K562 (cell line): ENCODE measurements at regions not wholly inside any gene's neighbourhood (a gene's known extent, or its start where the extent isn't known, plus 50 kb on each side); places are given as distances from the start of the nearest gene placed in this dataset.

ENCODE experiments used
- ATAC-seq: fragments of 200-7000 bp; cut with Tn5 transposase; 3 replicates; pipeline ENCODE4 v1.9.1; 2020; ENCODE audit warnings: moderate library complexity
- BruUV-seq: library from RNA; stranded (reverse); fragments of 400-500 nt; replicated peaks from 2 replicates; lab custom pipeline; 2021; lab: Mats Ljungman, UMichigan
- CTCF ChIA-PET: fragments of 300-600 bp; formaldehyde crosslinking; extraction: SDS; loops from one replicate; lab custom pipeline; 2021; ENCODE audit warnings: low intra/inter-chr PET ratio; lab: Yijun Ruan, JAX
- POLR2A ChIA-PET: fragments of 300-600, 350-650 bp; sonication (Branson Sonifier 250); formaldehyde crosslinking; extraction: SDS; loops from one replicate; lab custom pipeline; 2021; ENCODE audit warnings: antibody characterized with exemption, inconsistent platforms; lab: Yijun Ruan, JAX
- DNase-seq, 4 experiments: peaks; one replicate each; pipeline versions ENCODE4 v3.0.0 to v3.0.0-alpha.2; 2011 to 2018; ENCODE audit warnings: low spot score in 3 of 4, mixed read lengths in 3 of 4; ENCODE audit errors: extremely low read depth in 1 of 4
- FAIRE-seq: peaks from 2 replicates; lab custom pipeline; 2011; peaks lifted over from hg19 to GRCh38; lab: Jason Lieb, UNC
- H2AFZ ChIP-seq: 2 replicates; pipeline ENCODE4 v1.6.0; 2011; ENCODE audit warnings: low read depth, low read length, control low read depth, inconsistent platforms
- H3K27ac ChIP-seq: fragments of 200-600 bp; 3 replicates; pipeline ENCODE4 v1.8.0; 2011; ENCODE audit warnings: low read depth, mild to moderate bottlenecking, control low read depth, inconsistent platforms, low read length, moderate library complexity, mixed read lengths; ENCODE audit errors: extremely low read depth
- H3K27me3 ChIP-seq, 2 experiments: fragments of 300-600 bp in 1 of 2; 2 replicates in 1 of 2; 3 replicates in 1 of 2; pipeline versions ENCODE4 v1.6.0 to v1.8.0; 2011; ENCODE audit warnings: inconsistent platforms in 2 of 2, low read length in 2 of 2, mild to moderate bottlenecking in 1 of 2, mixed read lengths in 1 of 2, moderate library complexity in 1 of 2; ENCODE audit not compliant: control insufficient read depth in 2 of 2, insufficient read depth in 2 of 2
- H3K36me3 ChIP-seq: fragments of 300-600 bp; 3 replicates; pipeline ENCODE4 v1.8.0; 2011; ENCODE audit warnings: mild to moderate bottlenecking, low read length, inconsistent platforms; ENCODE audit not compliant: control insufficient read depth, insufficient read depth
- H3K4me1 ChIP-seq, 2 experiments: fragments of 200-600 bp in 1 of 2; replicated peaks in 1 of 2; 2 replicates in 1 of 2; 3 replicates in 1 of 2; pipeline versions ENCODE4 v1.5.1 to v1.8.0; 2011; ENCODE audit warnings: inconsistent platforms in 2 of 2, low read length in 2 of 2, mild to moderate bottlenecking in 1 of 2, mixed read lengths in 1 of 2, moderate library complexity in 1 of 2; ENCODE audit not compliant: control insufficient read depth in 2 of 2, insufficient read depth in 2 of 2
- H3K4me2 ChIP-seq: 2 replicates; pipeline ENCODE4 v1.6.1; 2011; ENCODE audit warnings: low read length, control low read depth, inconsistent platforms, mixed read lengths; ENCODE audit not compliant: insufficient read depth
- H3K4me3 ChIP-seq: fragments of 200-600 bp; sonication (generic), shearing (Covaris generic); 2 replicates; pipeline ENCODE4 v1.5.1; 2016; ENCODE audit warnings: control low read depth, inconsistent platforms
- H3K79me2 ChIP-seq: fragments of 200-600 bp; 3 replicates; pipeline ENCODE4 v1.8.0; 2011; ENCODE audit warnings: low read length, inconsistent platforms; ENCODE audit not compliant: control insufficient read depth, insufficient read depth
- H3K9ac ChIP-seq, 2 experiments: 2 replicates each; pipeline versions ENCODE4 v1.6.0 to v1.6.1; 2011; ENCODE audit warnings: low read depth in 2 of 2, low read length in 2 of 2, control low read depth in 1 of 2, inconsistent platforms in 1 of 2, mild to moderate bottlenecking in 1 of 2, mixed read lengths in 1 of 2; ENCODE audit not compliant: insufficient read depth in 1 of 2
- H3K9me1 ChIP-seq: one replicate; pipeline ENCODE4 v1.6.0; 2011; ENCODE audit warnings: inconsistent platforms, mild to moderate bottlenecking, low read length, moderate library complexity; ENCODE audit not compliant: control insufficient read depth, insufficient read depth
- H3K9me3 ChIP-seq: replicated peaks from 2 replicates; pipeline ENCODE4 v1.5.1; 2011; ENCODE audit warnings: low read depth, low read length, inconsistent platforms; ENCODE audit not compliant: control insufficient read depth, insufficient read depth
- H4K20me1 ChIP-seq: replicated peaks from 2 replicates; pipeline ENCODE4 v1.6.1; 2011; ENCODE audit warnings: low read length, inconsistent platforms, mixed read lengths; ENCODE audit not compliant: control insufficient read depth, insufficient read depth
- BACH1 ChIP-seq: fragments of 200-800 bp; sonication (Bioruptor generic); IDR thresholded peaks from 2 replicates; pipeline ENCODE4 v1.6.1; 2016; ENCODE audit warnings: missing genetic modification characterization, missing compliant biosample characterization
- BRCA1 ChIP-seq, 2 experiments: fragments of 450-650 bp in 1 of 2; sonication (generic) in 1 of 2; formaldehyde crosslinking in 1 of 2; IDR thresholded peaks; 2 replicates each; pipeline versions ENCODE4 v1.5.0 to v1.6.1; 2017 to 2020; ENCODE audit warnings: mild to moderate bottlenecking in 1 of 2, missing genetic modification reagents in 1 of 2
- GABPB1 ChIP-seq: sonication (generic); formaldehyde crosslinking; IDR thresholded peaks from 2 replicates; pipeline ENCODE4 v1.8.0; 2022; ENCODE audit warnings: mild to moderate bottlenecking, missing genetic modification reagents
- MAFG ChIP-seq: fragments of 450-650 bp; conservative IDR thresholded peaks from 2 replicates; pipeline ENCODE4 v1.6.1; 2016; ENCODE audit warnings: missing genetic modification characterization, missing compliant biosample characterization
- NR4A1 ChIP-seq, 2 experiments: fragments of 250-450 bp in 1 of 2; fragments of 450-650 bp in 1 of 2; sonication (Bioruptor Pico) in 1 of 2; IDR thresholded peaks; 2 replicates each; pipeline versions ENCODE4 v1.4.0 to v1.6.1; 2016 to 2020; ENCODE audit warnings: mild to moderate bottlenecking in 2 of 2, missing compliant biosample characterization in 1 of 2, missing genetic modification characterization in 1 of 2, moderate library complexity in 1 of 2
- SMARCE1 ChIP-seq: fragments of 450-650 bp; IDR thresholded peaks from 2 replicates; pipeline ENCODE4 v1.7.1; 2016; ENCODE audit warnings: mild to moderate bottlenecking
- ZBTB1 ChIP-seq: sonication (generic); formaldehyde crosslinking; IDR thresholded peaks from 2 replicates; pipeline ENCODE4 v1.8.1; 2023; ENCODE audit warnings: missing genetic modification reagents, low read depth, mild to moderate bottlenecking, borderline replicate concordance
- WGBS: fragments of 100-300 bp; shearing (Covaris generic); methylation state at CpG from one replicate; pipeline ENCODE4 v1.1.6; 2016; ENCODE audit warnings: low coverage, mixed read lengths; ENCODE audit not compliant: insufficient coverage; ENCODE audit errors: missing lambda C conversion rate; 5-methylcytosine and 5-hydroxymethylcytosine counted together
- in situ Hi-C: fragments of 300-500 bp; cut with MboI; formaldehyde crosslinking; loops from 4 replicates; pipeline ENCODE4 v1.15.0; 2018; ENCODE audit warnings: inconsistent platforms, mixed read lengths
- intact Hi-C: fragments of 100-400 bp; cut with micrococcal nuclease; formaldehyde crosslinking; loops from 2 replicates; pipeline ENCODE4 v1.14.2; 2022
- TF ChIP-seq, protein P1 (sequence below): fragments of 250-450 bp; sonication (Bioruptor Pico); IDR thresholded peaks from 2 replicates; pipeline ENCODE4 v1.6.1; 2021; ENCODE audit warnings: mild to moderate bottlenecking
- TF ChIP-seq, protein P2 (sequence below): fragments of 450-650 bp; IDR thresholded peaks from 2 replicates; pipeline ENCODE4 v1.6.1; 2016; ENCODE audit warnings: borderline replicate concordance
- TF ChIP-seq, protein P3 (sequence below), 3 experiments: fragments of 200-800 bp in 1 of 3; sonication (Bioruptor generic) in 1 of 3; sonication (generic) in 1 of 3; formaldehyde crosslinking in 1 of 3; IDR thresholded peaks; 2 replicates each; pipeline versions ENCODE4 v1.6.1 to v1.8.0; 2016 to 2022; ENCODE audit warnings: mild to moderate bottlenecking in 2 of 3, missing compliant biosample characterization in 2 of 3, missing genetic modification characterization in 2 of 3, missing genetic modification reagents in 1 of 3

DNA sequence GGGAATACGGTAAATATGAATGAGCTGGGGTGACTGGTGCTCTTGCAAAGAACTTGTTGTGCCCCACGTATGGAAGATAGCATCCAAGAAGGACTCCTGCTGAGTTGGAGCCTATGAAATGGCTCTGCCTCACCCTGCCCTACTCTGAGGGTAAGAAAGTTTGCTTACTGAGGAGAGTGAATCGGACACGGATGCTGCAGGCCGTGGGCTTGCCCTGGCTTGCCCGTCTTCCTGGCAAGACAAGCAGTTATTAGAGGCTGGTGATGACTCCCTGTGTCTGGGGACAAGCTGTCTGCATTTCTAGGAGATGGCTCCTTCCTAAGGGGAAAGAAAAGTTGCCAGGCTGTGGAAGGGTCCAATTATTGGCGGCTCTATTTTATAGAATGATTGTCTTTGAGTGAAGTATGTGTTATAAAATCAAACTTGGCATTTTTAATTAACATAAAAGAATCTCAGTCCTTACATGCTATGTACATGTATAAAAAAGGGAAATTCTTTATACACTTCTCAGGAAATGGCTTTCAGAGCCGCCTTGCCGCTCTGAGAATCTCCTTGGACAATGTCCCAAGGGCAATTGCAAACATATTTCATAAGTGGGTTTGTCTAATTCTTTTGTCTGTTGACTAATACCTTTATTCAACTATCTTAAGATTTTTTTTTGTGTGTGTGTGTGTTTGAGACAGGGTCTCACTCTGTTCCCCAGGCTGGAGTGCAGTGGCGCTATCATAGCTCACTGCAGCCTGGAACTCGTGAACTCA lies 64.6 kb downstream of the CYP26A1 start:
- FAIRE-seq, result no peak
- TF ChIP-seq, protein P1, sequence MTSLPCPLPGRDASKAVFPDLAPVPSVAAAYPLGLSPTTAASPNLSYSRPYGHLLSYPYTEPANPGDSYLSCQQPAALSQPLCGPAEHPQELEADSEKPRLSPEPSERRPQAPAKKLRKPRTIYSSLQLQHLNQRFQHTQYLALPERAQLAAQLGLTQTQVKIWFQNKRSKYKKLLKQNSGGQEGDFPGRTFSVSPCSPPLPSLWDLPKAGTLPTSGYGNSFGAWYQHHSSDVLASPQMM (CRISPR knock-in tag), result no peak
- no peak for TF ChIP-seq ZBTB1 (CRISPR knock-in tag)
- no peak for TF ChIP-seq BRCA1 (IDR thresholded peaks at IDR 0.05)
- no peak for TF ChIP-seq BRCA1 (CRISPR knock-in tag; IDR thresholded peaks at IDR 0.05)
- Histone ChIP-seq H3K4me3 (no peak overlapping the region), H3K79me2 (no peaks in the 10 kb centered on the region), H3K27ac (no peak overlapping the region), H3K4me2 (no peak overlapping the region), H3K27me3 (peaks cover 0 to 10% of the 10 kb centered on the region in 2 experiments; a peak in 3 of 5 replicates), H3K9me1 (no peaks in the 10 kb centered on the region), H3K36me3 (no peaks in the 10 kb centered on the region), H4K20me1 (no peaks in the 10 kb centered on the region), H3K4me1 (no peaks in the 10 kb centered on the region), H3K9me3 (no peaks in the 10 kb centered on the region), H3K9ac (no peak overlapping the region), H2AFZ (no peak overlapping the region)
- DNase-seq, result no peak
- 0% methylated on average over 8 of the region's 11 CpGs for WGBS
- CTCF ChIA-PET, result no interaction called here
- ATAC-seq, result no peak
- intact Hi-C loops (no loop called here), in situ Hi-C loops (no loop called here)
- POLR2A ChIA-PET, result no interaction called here
- BruUV-seq, result no TSS peak

DNA sequence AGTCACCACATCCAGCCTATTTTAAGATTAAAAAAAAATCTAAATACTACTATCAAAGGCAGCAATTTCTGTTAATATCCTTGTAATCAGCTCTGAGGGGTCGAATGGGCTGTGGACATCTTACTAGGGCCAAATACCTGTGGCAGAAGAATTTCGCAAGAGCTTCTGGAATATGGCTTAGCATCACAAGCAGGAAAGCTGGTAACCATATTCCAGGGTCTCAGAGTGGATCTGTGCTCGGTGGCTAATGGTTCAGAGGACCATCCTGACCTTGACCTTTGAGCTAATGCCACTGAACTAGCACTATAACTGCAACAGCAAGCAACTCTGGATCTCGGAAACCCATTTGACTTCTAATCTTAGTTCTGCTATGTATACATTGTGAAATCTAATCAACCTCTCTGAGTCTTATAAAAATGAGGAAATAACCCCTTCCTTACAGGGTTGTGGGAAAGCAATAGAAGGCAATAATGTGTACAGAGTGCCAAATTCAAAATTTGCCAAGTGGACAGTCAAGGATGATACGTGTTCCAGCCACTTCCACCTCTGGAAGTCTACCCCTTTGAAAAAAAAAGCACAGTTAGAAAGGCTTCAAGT lies 65.5 kb downstream of the CYP26A1 start:
- Histone ChIP-seq H3K4me1 (no peaks in the 10 kb centered on the region), H4K20me1 (no peaks in the 10 kb centered on the region), H3K4me3 (no peak overlapping the region), H3K27ac (no peak overlapping the region), H3K9me1 (no peaks in the 10 kb centered on the region), H3K4me2 (no peak overlapping the region), H3K36me3 (no peaks in the 10 kb centered on the region), H3K79me2 (no peaks in the 10 kb centered on the region), H3K9me3 (no peaks in the 10 kb centered on the region), H2AFZ (no peak overlapping the region), H3K9ac (no peak overlapping the region), H3K27me3 (peaks cover 0 to 10% of the 10 kb centered on the region in 2 experiments; a peak in 3 of 5 replicates)
- DNase-seq (no peak), FAIRE-seq (no peak), ATAC-seq (no peak)
- BruUV-seq, result no TSS peak
- CTCF ChIA-PET, result no interaction called here
- WGBS, result 0% methylated on average over 5 of the region's 5 CpGs
- POLR2A ChIA-PET, result no interaction called here
- in situ Hi-C loops, result no loop called here
- intact Hi-C loops, result no loop called here
- TF ChIP-seq GABPB1 (CRISPR knock-in tag) (no peak), SMARCE1 (no peak), NR4A1 (CRISPR knock-in tag; IDR thresholded peaks at IDR 0.05) (no peak), NR4A1 (tag; IDR thresholded peaks at IDR 0.05) (no peak), MAFG (tag) (no peak), BACH1 (tag) (no peak)
- TF ChIP-seq, protein P2, sequence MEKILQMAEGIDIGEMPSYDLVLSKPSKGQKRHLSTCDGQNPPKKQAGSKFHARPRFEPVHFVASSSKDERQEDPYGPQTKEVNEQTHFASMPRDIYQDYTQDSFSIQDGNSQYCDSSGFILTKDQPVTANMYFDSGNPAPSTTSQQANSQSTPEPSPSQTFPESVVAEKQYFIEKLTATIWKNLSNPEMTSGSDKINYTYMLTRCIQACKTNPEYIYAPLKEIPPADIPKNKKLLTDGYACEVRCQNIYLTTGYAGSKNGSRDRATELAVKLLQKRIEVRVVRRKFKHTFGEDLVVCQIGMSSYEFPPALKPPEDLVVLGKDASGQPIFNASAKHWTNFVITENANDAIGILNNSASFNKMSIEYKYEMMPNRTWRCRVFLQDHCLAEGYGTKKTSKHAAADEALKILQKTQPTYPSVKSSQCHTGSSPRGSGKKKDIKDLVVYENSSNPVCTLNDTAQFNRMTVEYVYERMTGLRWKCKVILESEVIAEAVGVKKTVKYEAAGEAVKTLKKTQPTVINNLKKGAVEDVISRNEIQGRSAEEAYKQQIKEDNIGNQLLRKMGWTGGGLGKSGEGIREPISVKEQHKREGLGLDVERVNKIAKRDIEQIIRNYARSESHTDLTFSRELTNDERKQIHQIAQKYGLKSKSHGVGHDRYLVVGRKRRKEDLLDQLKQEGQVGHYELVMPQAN, result no peak
- TF ChIP-seq, protein P3, sequence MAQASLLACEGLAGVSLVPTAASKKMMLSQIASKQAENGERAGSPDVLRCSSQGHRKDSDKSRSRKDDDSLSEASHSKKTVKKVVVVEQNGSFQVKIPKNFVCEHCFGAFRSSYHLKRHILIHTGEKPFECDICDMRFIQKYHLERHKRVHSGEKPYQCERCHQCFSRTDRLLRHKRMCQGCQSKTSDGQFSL (CRISPR knock-in tag; IDR thresholded peaks at IDR 0.05), result no peak
- TF ChIP-seq, protein P3 (tag; IDR thresholded peaks at IDR 0.05), result no peak
